ENCODE measurements at regions not wholly inside any gene's neighbourhood (a gene's known extent, or its start where the extent isn't known, plus 50 kb on each side); places are given as distances from the start of the nearest gene placed in this dataset.

GRCh38 chr7:21044384-21044783, 257.7 kb upstream of the SP8 start (continued):
- TF ChIP-seq ATF6 (CRISPR knock-in tag; IDR thresholded peaks at IDR 0.05), result no peak
- TF ChIP-seq FOXP1 (CRISPR knock-in tag; IDR thresholded peaks at IDR 0.05; ENCODE audit: borderline replicate concordance), result no peak
- TF ChIP-seq ZNF219 (CRISPR knock-in tag; IDR thresholded peaks at IDR 0.05; ENCODE audit: borderline replicate concordance), result no peak
- no peak for TF ChIP-seq ZNF281 (CRISPR knock-in tag; IDR thresholded peaks at IDR 0.05)
- TF ChIP-seq CBFB (CRISPR knock-in tag; IDR thresholded peaks at IDR 0.05; ENCODE audit: low read depth), result no peak
- no peak for TF ChIP-seq GRHL2 (CRISPR knock-in tag; IDR thresholded peaks at IDR 0.05; ENCODE audit: insufficient replicate concordance, severe bottlenecking)
- no peak for TF ChIP-seq CDX4 (CRISPR knock-in tag; IDR thresholded peaks at IDR 0.05; ENCODE audit: borderline replicate concordance)
- no peak for TF ChIP-seq ERG (CRISPR knock-in tag; IDR thresholded peaks at IDR 0.05)
- no peak for TF ChIP-seq MYBL2 (CRISPR knock-in tag; IDR thresholded peaks at IDR 0.05)
- no peak for TF ChIP-seq SOX15 (CRISPR knock-in tag; IDR thresholded peaks at IDR 0.05)

- ATAC-seq, result no peak
- DNase-seq (ENCODE audit: low spot score), result no peak
- Mint-ChIP-seq H3K27me3 (ENCODE audit: low read depth) (no peaks in the 10 kb centered on the region), H3K4me3 (no peak overlapping the region), H3K36me3 (no peaks in the 10 kb centered on the region), H3K9me3 (no peaks in the 10 kb centered on the region), H3K27ac (no peak overlapping the region), H3K4me1 (peaks cover 50% of the 10 kb centered on the region)
- CTCF ChIA-PET, result interaction anchor here (0.9 kb wide), 1 partner anchor 208 kb away, joined by 5 read pairs; no protein-coding TSS in a partner anchor
- POLR2A ChIA-PET, result no interaction called here
- TF ChIP-seq ZBTB21 (CRISPR knock-in tag; IDR thresholded peaks at IDR 0.05; ENCODE audit: borderline replicate concordance) (no peak), ZNF317 (CRISPR knock-in tag; IDR thresholded peaks at IDR 0.05; ENCODE audit: borderline replicate concordance, low read depth) (no peak), RORB (CRISPR knock-in tag; IDR thresholded peaks at IDR 0.05) (no peak), FOXP1 (CRISPR knock-in tag; IDR thresholded peaks at IDR 0.05; ENCODE audit: borderline replicate concordance) (no peak), TEAD4 (CRISPR knock-in tag; IDR thresholded peaks at IDR 0.05) (no peak), SMAD3 (CRISPR knock-in tag; IDR thresholded peaks at IDR 0.05; ENCODE audit: borderline replicate concordance) (no peak), HMGA2 (CRISPR knock-in tag; IDR thresholded peaks at IDR 0.05) (no peak), CDX4 (CRISPR knock-in tag; IDR thresholded peaks at IDR 0.05; ENCODE audit: borderline replicate concordance) (no peak), ZNF138 (CRISPR knock-in tag; conservative IDR thresholded peaks at IDR 0.05) (no peak), MLX (CRISPR knock-in tag; IDR thresholded peaks at IDR 0.05) (no peak), ZSCAN18 (CRISPR knock-in tag; IDR thresholded peaks at IDR 0.05) (no peak), CREM (CRISPR knock-in tag; IDR thresholded peaks at IDR 0.05) (no peak), ELF4 (CRISPR knock-in tag; IDR thresholded peaks at IDR 0.05; ENCODE audit: low read depth) (no peak), GTF2I (CRISPR knock-in tag; conservative IDR thresholded peaks at IDR 0.05) (no peak)
Observed at GRCh38 chr7:21044913-21045568, 258.4 kb upstream of the SP8 start.
